Testis (tissue), 2 donors: ENCODE measurements at regions not wholly inside any gene's neighbourhood (a gene's known extent, or its start where the extent isn't known, plus 50 kb on each side); places are given as distances from the start of the nearest gene placed in this dataset.

ENCODE experiments used
- DNase-seq: peaks from one replicate; pipeline ENCODE4 v3.0.0-alpha.2; 2019
- H3K27ac ChIP-seq, 2 donors: fragments of 200-600 bp; sonication (generic); one replicate each; pipeline ENCODE4 v1.5.1; 2019
- H3K27me3 ChIP-seq: fragments of 200-600 bp; sonication (generic); one replicate; pipeline ENCODE4 v1.5.1; 2019
- H3K36me3 ChIP-seq: fragments of 200-600 bp; sonication (generic); one replicate; pipeline ENCODE4 v1.5.1; 2017; ENCODE audit warnings: low read depth; ENCODE audit errors: missing control alignments
- H3K4me1 ChIP-seq: fragments of 200-600 bp; sonication (generic); one replicate; pipeline ENCODE4 v1.5.1; 2019
- H3K4me3 ChIP-seq, 2 donors: fragments of 200-600 bp; sonication (generic); one replicate each; pipeline ENCODE4 v1.5.1; 2017 to 2019
- H3K9me3 ChIP-seq: fragments of 200-600 bp; sonication (generic); one replicate; pipeline ENCODE4 v1.5.1; 2017
- CTCF ChIP-seq, 3 experiments: fragments of 450-650 bp in 2 of 3; fragments of 200-600 bp in 1 of 3; sonication (generic) in 1 of 3; IDR thresholded peaks; one replicate each; pipeline ENCODE4 v1.5.1; 2016 to 2019; ENCODE audit warnings: antibody characterized with exemption in 3 of 3, mild to moderate bottlenecking in 2 of 3, moderate library complexity in 1 of 3
- POLR2A ChIP-seq: fragments of 450-650 bp; IDR thresholded peaks from one replicate; pipeline ENCODE4 v1.6.1; 2017; ENCODE audit warnings: antibody characterized with exemption, mild to moderate bottlenecking, moderate library complexity
- whole genome bisulfite sequencing, 2 donors: methylation state at CpG; one replicate each; pipeline ENCODE4 v1.1.5; 2018; 5-methylcytosine and 5-hydroxymethylcytosine counted together
- intact Hi-C: fragments of 100-400 bp; cut with DNase I; formaldehyde crosslinking; loops from one replicate; pipeline ENCODE4 v1.15.1; 2023; ENCODE audit warnings: low total_unique reads

- H3K4me1 ChIP-seq: peaks cover 11% of the 10 kb centered on the region
- no peak overlapping the region for H3K27ac ChIP-seq
- TF ChIP-seq CTCF (IDR thresholded peaks at IDR 0.05) (no peak), POLR2A (no peak)
- intact Hi-C loops: no loop called here
- H3K4me3 ChIP-seq: no peak overlapping the region
- 92 to 94% methylated on average over 2 of the region's 2 CpGs for WGBS, 2 donors
- H3K9me3 ChIP-seq: no peaks in the 10 kb centered on the region
- no peak for DNase-seq
- H3K36me3 ChIP-seq: no peaks in the 10 kb centered on the region
- H3K27me3 ChIP-seq: no peaks in the 10 kb centered on the region
Observed at GRCh38 chr5:54629115-54629514, 111.6 kb downstream of the SNX18 start.

GRCh38 chr5:54628050-54628449 is 110.5 kb downstream of the SNX18 start:
- intact Hi-C loops: no loop called here
- Histone ChIP-seq H3K9me3 (no peaks in the 10 kb centered on the region), H3K27me3 (no peaks in the 10 kb centered on the region), H3K27ac (no peak overlapping the region), H3K36me3 (no peaks in the 10 kb centered on the region), H3K4me1 (peaks cover 11% of the 10 kb centered on the region), H3K4me3 (no peak overlapping the region)
- DNase-seq: no peak
- no peak for TF ChIP-seq POLR2A
- TF ChIP-seq CTCF (IDR thresholded peaks at IDR 0.05): no peak
- WGBS, 2 donors: 83 to 100% methylated on average over 1 of the region's 1 CpG

DNA sequence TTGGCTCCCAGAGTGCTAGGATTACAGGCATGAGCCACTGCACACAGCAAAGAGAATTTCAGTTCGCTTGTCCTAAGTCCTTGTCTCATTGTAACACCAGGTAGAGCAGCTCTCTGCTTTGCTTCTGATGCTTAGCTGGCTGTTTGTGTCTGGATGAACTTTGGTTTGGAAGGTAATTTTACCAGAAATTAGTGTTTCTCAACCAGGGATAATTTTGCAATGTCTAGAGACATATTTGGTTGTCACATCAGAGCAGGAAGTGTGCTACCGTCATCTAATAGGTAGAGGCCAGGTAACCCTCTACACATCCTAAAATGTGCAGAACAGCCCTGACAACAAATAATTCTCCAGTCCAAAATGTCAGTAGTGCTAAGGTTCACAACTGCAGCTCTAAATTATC is 108.8 kb downstream of the SNX18 start:
- TF ChIP-seq CTCF (IDR thresholded peaks at IDR 0.05) (no peak), POLR2A (no peak)
- H3K27ac ChIP-seq: no peak overlapping the region
- H3K4me1 ChIP-seq: no peaks in the 10 kb centered on the region
- no peak for DNase-seq
- no peaks in the 10 kb centered on the region for H3K9me3 ChIP-seq
- 92 to 98% methylated on average over 2 of the region's 2 CpGs for WGBS, 2 donors
- no peaks in the 10 kb centered on the region for H3K36me3 ChIP-seq
- H3K27me3 ChIP-seq: no peaks in the 10 kb centered on the region
- intact Hi-C loops: no loop called here
- no peak overlapping the region for H3K4me3 ChIP-seq

- H3K27ac ChIP-seq: no peak overlapping the region
- H3K27me3 ChIP-seq: no peaks in the 10 kb centered on the region
- no peaks in the 10 kb centered on the region for H3K9me3 ChIP-seq
- intact Hi-C loops: no loop called here
- H3K4me1 ChIP-seq: no peaks in the 10 kb centered on the region
- TF ChIP-seq POLR2A (no peak), CTCF (IDR thresholded peaks at IDR 0.05) (no peak)
- WGBS, 2 donors: 87 to 90% methylated on average over 9 of the region's 9 CpGs
- DNase-seq: no peak
- no peak overlapping the region for H3K4me3 ChIP-seq
- no peaks in the 10 kb centered on the region for H3K36me3 ChIP-seq
Observed at GRCh38 chr5:54624805-54625568, 107.4 kb downstream of the SNX18 start.

DNA sequence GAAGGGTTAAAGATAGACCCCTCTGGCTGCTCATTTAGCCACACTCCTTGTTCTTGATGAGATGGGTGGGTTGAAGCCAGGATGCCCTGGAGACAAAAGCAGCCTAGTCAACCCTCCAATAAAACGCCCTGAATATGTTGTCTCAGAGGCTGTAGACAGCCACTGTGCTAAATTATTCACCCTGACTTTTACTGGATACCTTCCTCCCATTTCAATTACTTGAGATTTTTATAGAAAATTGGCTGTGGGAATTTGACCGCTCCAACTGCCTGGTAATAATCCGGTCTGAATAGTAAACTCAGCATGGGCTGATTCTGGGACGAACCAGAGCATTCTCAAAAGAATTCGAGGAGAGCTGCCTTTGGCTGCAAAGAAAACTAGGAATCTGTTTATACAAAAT is 104.2 kb downstream of the SNX18 start:
- Histone ChIP-seq H3K27ac (no peak overlapping the region), H3K9me3 (no peaks in the 10 kb centered on the region), H3K36me3 (no peaks in the 10 kb centered on the region), H3K27me3 (no peaks in the 10 kb centered on the region), H3K4me3 (no peak overlapping the region), H3K4me1 (no peaks in the 10 kb centered on the region)
- DNase-seq: no peak
- intact Hi-C loops: no loop called here
- 87 to 94% methylated on average over 5 of the region's 5 CpGs for WGBS, 2 donors
- TF ChIP-seq CTCF (IDR thresholded peaks at IDR 0.05) (no peak), POLR2A (no peak)
